Hippocampal formation (tissue), 2 donors: ENCODE measurements at regions not wholly inside any gene's neighbourhood (a gene's known extent, or its start where the extent isn't known, plus 50 kb on each side); places are given as distances from the start of the nearest gene placed in this dataset.

Source experiments
- DNase-seq, 2 donors: peaks; one replicate each; lab custom pipeline; 2025; lab: John Stamatoyannopoulos, UW

- DNase-seq = no peak
These were observed 76.3 kb upstream of the SEMA6A start for GRCh38 chr5:116650964-116651363.

GRCh38 chr5:116650544-116650943 is 75.9 kb upstream of the SEMA6A start:
- peak in 1 of 2 donors; percentile 20 for DNase-seq

- DNase-seq = no peak
These were observed 72.1 kb upstream of the SEMA6A start for GRCh38 chr5:116646611-116647289.

DNA sequence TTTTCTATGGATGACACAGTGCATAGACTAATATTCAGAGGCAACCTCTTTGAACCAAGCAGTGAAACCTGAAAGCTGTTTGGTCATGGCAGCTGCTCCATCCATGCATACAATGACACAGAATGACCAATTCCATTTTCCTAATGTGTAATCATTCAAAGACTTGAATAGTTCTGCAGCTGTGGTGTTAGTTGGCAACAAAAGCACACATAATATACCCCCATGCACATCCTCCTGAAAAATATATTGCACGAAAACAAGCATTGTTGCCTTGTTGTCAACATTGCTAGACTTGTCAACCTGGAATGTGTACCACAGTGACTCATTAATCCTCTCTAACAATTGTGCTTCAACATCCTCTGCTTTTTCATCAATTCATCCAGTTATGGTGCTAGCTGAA is 71.0 kb upstream of the SEMA6A start:
- DNase-seq = no peak

GRCh38 chr5:116640236-116640635 is 65.6 kb upstream of the SEMA6A start:
- DNase-seq = no peak

DNA sequence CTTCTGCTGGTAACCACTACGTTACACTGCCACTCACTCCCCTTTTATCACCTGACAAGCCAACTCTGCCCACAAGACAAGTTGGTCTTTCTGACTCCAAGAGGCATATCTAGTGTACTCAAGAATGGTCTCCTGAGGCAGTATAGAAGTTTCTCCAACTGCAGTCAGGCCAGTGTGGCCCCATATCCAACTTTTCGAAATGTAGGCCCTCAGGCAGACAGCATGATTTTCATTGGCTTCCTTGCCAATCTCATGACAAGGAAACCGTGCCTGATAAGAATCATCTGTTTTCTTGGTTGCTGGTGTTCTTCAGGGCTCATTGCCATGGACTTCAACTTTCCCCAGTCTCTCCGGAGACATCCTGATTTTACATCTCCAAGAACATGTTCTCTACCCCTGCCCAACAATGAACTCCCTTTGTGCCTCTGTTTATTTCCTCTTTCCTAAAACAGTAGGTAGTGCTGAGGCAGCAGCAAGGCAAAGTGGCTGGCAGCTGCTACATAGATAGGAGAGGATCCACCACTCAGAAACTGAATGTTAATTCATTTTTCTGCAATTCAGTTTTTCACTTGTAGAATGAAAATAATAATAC is 62.6 kb upstream of the SEMA6A start:
- no peak for DNase-seq

GRCh38 chr5:116632890-116633289 is 58.3 kb upstream of the SEMA6A start:
- DNase-seq = no peak

GRCh38 chr5:116631147-116631546 is 56.5 kb upstream of the SEMA6A start:
- DNase-seq = no peak

- no peak for DNase-seq
These were observed 54.5 kb upstream of the SEMA6A start for GRCh38 chr5:116629168-116629567.

- no peak for DNase-seq
These were observed 52.5 kb upstream of the SEMA6A start for GRCh38 chr5:116626945-116627679.

DNA sequence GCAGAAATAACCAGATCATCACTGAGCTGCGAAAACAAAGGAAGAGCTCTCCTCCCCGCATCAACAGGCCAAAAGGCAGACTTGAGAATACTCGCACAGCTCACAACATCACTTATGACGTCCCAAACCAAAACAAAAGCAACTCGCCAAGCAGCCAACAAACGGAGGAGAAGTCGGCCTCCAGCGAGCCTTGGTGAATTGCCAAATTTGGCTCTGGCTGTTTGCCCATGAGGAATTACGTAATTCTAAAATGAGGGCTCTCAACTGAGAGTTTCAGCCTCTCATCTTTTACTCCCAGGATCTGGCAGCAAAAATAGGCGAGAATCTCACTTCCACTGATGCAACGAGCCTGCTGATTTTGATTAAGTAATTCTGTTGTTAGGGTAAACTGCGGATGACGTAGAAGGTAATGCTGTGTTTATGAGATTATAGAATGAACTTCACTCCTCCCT is 51.7 kb upstream of the SEMA6A start:
- peak; percentile 64 to 88 for DNase-seq
